ENCODE measurements at regions not wholly inside any gene's neighbourhood (a gene's known extent, or its start where the extent isn't known, plus 50 kb on each side); places are given as distances from the start of the nearest gene placed in this dataset.

DNA sequence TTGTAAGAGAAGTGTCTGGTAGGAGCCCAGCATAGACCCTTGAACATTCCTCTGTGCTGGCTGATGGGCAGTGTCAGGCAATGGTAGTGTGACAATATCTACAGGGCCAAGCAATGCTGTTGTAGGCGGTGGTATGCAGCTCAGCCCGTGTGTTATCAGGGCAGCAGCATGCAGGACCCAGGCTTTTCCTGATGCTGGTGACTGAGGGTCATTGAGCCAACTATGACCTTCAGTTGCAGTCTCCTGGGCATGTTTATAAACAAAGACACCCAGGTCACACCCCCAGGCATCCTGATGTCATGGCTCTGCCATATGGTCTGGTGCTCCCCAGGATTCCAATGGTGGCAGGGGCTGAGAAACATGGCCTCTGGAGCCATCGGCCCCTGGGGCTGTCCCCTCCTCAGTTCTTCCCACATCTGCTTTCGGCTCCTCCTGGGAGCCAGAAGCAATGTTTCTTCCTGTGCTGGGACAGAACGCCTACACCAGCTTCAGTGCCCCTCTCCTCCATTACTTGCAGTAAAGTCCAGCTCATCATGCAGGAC is 518.0 kb upstream of the HS6ST1 start:
- no peak for DNase-seq

DNA sequence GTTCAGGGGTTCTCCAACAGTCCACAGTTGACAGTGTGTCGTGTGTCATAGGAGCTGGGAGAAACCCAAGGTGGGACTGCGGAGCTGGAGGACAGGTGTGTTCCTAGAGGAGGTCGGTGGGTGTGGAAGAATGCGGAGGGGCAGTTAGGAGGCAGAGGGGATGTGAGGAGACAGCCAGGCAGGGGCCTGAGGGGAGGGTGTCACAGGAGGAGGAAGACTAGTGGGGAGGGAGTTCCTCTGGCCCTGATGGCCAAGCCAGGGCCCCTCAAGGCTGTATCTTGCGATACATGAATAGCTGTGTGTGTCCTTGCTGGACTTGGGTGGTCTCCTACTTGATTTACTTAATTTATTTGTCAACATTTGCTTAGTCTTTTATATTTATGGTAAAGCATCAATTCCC is 519.6 kb upstream of the HS6ST1 start:
- DNase-seq = no peak

GRCh38 chr2:128841803-128842202 is 523.1 kb upstream of the HS6ST1 start:
- DNase-seq = no peak

GRCh38 chr2:128867311-128867710 is 548.6 kb upstream of the HS6ST1 start:
- no peak for DNase-seq

- DNase-seq = no peak
Observed at GRCh38 chr2:128867936-128868636, 549.4 kb upstream of the HS6ST1 start.

GRCh38 chr2:128868686-128869551 is 550.3 kb upstream of the HS6ST1 start:
- no peak for DNase-seq

GRCh38 chr2:128874608-128875007 is 555.9 kb upstream of the HS6ST1 start:
- no peak for DNase-seq

GRCh38 chr2:128876986-128877983 is 558.6 kb upstream of the HS6ST1 start:
- no peak for DNase-seq

DNA sequence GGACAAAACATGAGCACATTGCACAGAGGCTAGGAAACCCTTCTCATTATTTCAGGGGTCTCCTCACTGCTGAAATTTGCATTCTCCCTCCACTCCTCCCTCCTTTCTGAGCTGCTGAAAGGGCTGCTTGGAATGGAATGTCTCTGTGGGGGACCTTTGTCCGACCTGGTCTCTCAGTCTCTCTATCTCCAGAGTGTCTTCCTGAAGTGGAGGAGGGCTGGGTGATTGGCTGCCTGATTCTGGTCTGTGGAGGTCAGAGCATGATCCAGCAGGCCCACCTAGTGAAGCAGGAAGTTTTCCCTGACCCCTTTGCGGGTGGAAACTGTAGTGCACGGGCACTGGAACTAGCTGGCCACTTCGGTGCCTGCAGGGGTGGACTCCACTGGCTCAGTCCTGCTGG is 560.5 kb upstream of the HS6ST1 start:
- no peak for DNase-seq

- DNase-seq = no peak
Observed at GRCh38 chr2:128894896-128895295, 576.2 kb upstream of the HS6ST1 start.

- DNase-seq = no peak
Observed at GRCh38 chr2:128901572-128902391, 583.1 kb upstream of the HS6ST1 start.

GRCh38 chr2:128903637-128904036 is 585.0 kb upstream of the HS6ST1 start:
- no peak for DNase-seq

DNA sequence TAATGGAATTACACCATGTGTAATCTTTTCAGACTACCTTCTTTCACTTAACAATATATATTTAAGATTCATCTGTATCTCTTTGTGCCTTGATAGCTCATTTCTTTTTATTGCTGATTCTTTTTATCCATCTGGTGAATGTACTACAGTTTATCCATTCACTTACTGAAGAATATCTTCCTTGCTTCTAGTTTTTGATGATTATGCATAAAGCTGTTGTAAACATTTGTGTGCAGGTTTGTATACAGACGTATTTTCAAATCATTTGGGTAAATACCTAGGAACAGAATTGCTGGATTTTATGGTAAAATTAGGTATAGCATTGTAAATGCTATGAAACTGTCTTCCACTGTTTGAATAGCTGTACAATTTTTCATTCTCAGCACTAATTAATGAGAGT is 592.6 kb upstream of the HS6ST1 start:
- DNase-seq = no peak

- no peak for DNase-seq
Observed at GRCh38 chr2:128914320-128914719, 595.7 kb upstream of the HS6ST1 start.

- DNase-seq = no peak
Observed at GRCh38 chr2:128921751-128922150, 603.1 kb upstream of the HS6ST1 start.

DNA sequence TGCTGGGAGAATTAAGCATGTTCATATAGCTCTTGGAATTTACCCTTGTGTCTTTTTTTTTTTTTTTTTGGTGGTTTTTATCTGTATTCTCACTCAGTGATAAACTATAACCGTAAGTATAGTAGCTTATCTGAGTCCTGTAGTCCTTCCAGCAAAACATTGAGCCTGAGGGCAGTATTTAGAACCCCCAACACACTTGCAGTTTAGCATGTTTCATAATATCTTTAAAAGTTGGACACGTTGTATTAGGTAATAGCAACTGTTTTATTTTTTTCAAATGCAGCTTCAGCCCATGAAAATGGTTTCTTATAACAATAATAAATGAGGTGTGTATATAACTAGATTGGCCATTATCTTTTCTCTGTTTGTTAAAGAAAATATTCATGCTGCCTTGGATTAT is 603.5 kb upstream of the HS6ST1 start:
- no peak for DNase-seq

GRCh38 chr2:128925631-128926030 is 607.0 kb upstream of the HS6ST1 start:
- DNase-seq = no peak

DNA sequence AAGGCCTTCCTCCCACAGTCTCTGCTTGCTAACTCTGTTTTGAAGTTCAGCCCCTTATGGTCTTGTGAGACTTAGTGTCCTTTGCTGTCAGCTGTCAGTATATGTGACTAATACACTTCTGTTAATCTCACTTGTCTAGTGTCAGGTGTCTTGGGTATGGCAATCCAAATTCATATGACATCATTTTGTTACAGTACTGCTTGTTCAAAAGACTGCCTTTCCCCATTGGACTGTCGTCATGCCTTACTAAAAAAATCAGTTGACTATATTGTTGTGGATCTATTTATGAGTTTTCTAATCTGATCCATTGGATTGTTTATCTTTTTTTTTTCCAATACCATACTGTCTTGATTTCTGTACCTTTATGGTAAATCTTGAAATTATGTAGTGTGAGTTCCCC is 611.4 kb upstream of the HS6ST1 start:
- DNase-seq = no peak

- DNase-seq = no peak
Observed at GRCh38 chr2:128940378-128940777, 621.7 kb upstream of the HS6ST1 start.

GRCh38 chr2:128941751-128942150 is 623.1 kb upstream of the HS6ST1 start:
- no peak for DNase-seq

- no peak for DNase-seq
Observed at GRCh38 chr2:128949360-128949759, 630.7 kb upstream of the HS6ST1 start.

DNA sequence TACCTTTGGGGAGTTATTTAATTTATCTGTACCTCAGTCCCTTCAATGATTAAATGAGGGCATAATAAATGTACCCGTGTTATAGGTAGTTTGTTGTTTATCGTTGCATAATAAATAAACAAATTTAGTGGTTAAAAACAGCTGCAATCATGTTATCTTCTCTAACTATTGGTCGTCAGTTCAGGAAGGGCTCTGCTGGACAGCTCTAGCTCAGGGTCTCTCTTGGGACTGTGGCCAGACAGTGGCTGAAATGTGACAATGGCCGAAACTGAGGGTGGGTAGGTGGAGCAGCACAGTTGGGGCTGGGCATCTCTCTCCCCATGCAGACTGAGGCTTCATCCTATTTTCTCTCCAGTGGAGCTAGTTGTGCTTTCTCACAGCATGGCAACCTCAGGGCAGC is 632.1 kb upstream of the HS6ST1 start:
- no peak for DNase-seq
